Panc1 (cell line): ENCODE measurements at regions not wholly inside any gene's neighbourhood (a gene's known extent, or its start where the extent isn't known, plus 50 kb on each side); places are given as distances from the start of the nearest gene placed in this dataset.

Experiments
- ATAC-seq: fragments of 200-7000 bp; cut with Tn5 transposase; 2 replicates; pipeline ENCODE4 v1.9.1; 2020; ENCODE audit warnings: mild to moderate bottlenecking, moderate library complexity
- BruUV-seq: library from RNA; stranded (reverse); fragments of 400-500 nt; replicated peaks from 2 replicates; lab custom pipeline; 2021; lab: Mats Ljungman, UMichigan
- CTCF ChIA-PET: fragments of 300-600 bp; sonication (Branson Sonifier 250); formaldehyde crosslinking; loops from one replicate; lab custom pipeline; 2022; ENCODE audit warnings: antibody characterized with exemption; lab: Charles Lee
- POLR2A ChIA-PET: fragments of 300-600 bp; sonication (Branson Sonifier 250); formaldehyde crosslinking; loops from one replicate; lab custom pipeline; 2022; ENCODE audit warnings: antibody characterized with exemption; lab: Charles Lee
- DNase-seq: peaks from one replicate; pipeline ENCODE4 v3.0.0-alpha.2; 2010; ENCODE audit warnings: low read depth, low spot score
- H3K27ac ChIP-seq: 2 replicates; pipeline ENCODE4 v1.5.1; 2011; ENCODE audit warnings: mild to moderate bottlenecking, low read length, inconsistent platforms
- H3K27me3 ChIP-seq: fragments of 200-500 bp; sonication (Bioruptor generic); 2 replicates; pipeline ENCODE4 v1.6.0; 2014; ENCODE audit warnings: low read length, inconsistent platforms; ENCODE audit not compliant: control insufficient read depth, insufficient read depth
- H3K36me3 ChIP-seq: fragments of 200-500 bp; sonication (Bioruptor generic); 2 replicates; pipeline ENCODE4 v1.5.1; 2014; ENCODE audit warnings: inconsistent platforms, mild to moderate bottlenecking, low read length, moderate library complexity; ENCODE audit not compliant: control insufficient read depth, insufficient read depth
- H3K4me1 ChIP-seq: 2 replicates; pipeline ENCODE4 v1.5.1; 2011; ENCODE audit warnings: inconsistent platforms, mild to moderate bottlenecking, low read length, moderate library complexity; ENCODE audit not compliant: control insufficient read depth, insufficient read depth
- H3K4me3 ChIP-seq, 2 experiments: 2 replicates each; pipeline ENCODE4 v1.5.1; 2011 to 2012; ENCODE audit warnings: low read depth in 2 of 2, low read length in 2 of 2, mild to moderate bottlenecking in 2 of 2, inconsistent platforms in 1 of 2, moderate library complexity in 1 of 2
- H3K9me3 ChIP-seq: fragments of 200-500 bp; sonication (Bioruptor generic); 2 replicates; pipeline ENCODE4 v1.5.1; 2014; ENCODE audit warnings: low read depth, mild to moderate bottlenecking, inconsistent platforms, low read length, moderate library complexity; ENCODE audit not compliant: control insufficient read depth, insufficient read depth
- POLR2AphosphoS5 ChIP-seq: IDR thresholded peaks from 2 replicates; pipeline ENCODE4 v1.6.1; 2012; ENCODE audit warnings: mild to moderate bottlenecking, low read depth, low read length, moderate library complexity
- SIN3A ChIP-seq: IDR thresholded peaks from 2 replicates; pipeline ENCODE4 v1.6.1; 2012; ENCODE audit warnings: low read depth, mild to moderate bottlenecking, low read length, moderate library complexity, borderline replicate concordance; ENCODE audit not compliant: insufficient read depth
- TCF7L2 ChIP-seq: IDR thresholded peaks from 2 replicates; pipeline ENCODE4 v1.6.1; 2011; ENCODE audit warnings: mild to moderate bottlenecking, low read depth, low read length, inconsistent platforms
- in situ Hi-C: cut with HindIII; loops from 2 replicates; pipeline ENCODE4 v1.10.0; 2016; ENCODE audit warnings: low sequenced_read_pairs, low pct_unique_long_range_greater_than_20kb
- intact Hi-C: fragments of 100-400 bp; cut with micrococcal nuclease; formaldehyde crosslinking; loops from one replicate; pipeline ENCODE4 v1.10.0; 2022; ENCODE audit not compliant: unreplicated experiment
- TF ChIP-seq, protein P1 (sequence below), 2 experiments: IDR thresholded peaks; 2 replicates each; pipeline ENCODE4 v1.6.1; 2011 to 2012; ENCODE audit warnings: low read depth in 2 of 2, control low read depth in 1 of 2, low read length in 1 of 2, mild to moderate bottlenecking in 1 of 2, moderate library complexity in 1 of 2; ENCODE audit not compliant: insufficient read depth in 1 of 2
- TF ChIP-seq, protein P2 (sequence below): fragments of 450-650 bp; IDR thresholded peaks from 2 replicates; pipeline ENCODE4 v1.5.1; 2017; ENCODE audit warnings: mild to moderate bottlenecking

DNA sequence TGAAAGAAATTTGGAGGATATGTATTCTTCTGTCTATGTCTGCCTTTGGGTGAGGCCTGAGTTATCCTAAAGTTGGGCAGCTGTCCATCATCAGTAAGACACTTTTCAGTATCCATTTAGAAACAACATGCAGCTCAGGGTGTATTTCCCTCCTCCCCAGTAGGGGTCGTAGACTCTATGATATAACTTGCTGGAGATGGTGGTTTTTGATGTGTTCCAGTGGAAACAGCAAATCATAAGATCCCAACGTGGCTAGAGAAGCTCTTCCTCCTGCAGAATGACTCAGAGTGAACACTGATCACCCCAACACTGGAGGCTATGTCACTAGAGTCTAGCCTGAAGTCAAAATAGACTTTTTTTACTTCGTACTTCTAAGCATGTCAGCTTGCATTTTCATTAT is 331.6 kb upstream of the STXBP6 start:
- intact Hi-C loops (no loop called here), in situ Hi-C loops (no loop called here)
- Histone ChIP-seq H3K27ac (no peak overlapping the region), H3K4me1 (no peaks in the 10 kb centered on the region), H3K27me3 (no peaks in the 10 kb centered on the region), H3K36me3 (no peaks in the 10 kb centered on the region), H3K4me3 (no peak overlapping the region), H3K9me3 (no peaks in the 10 kb centered on the region)
- DNase-seq (no peak), ATAC-seq (no peak)
- no TSS peak for BruUV-seq
- TF ChIP-seq TCF7L2: no peak
- TF ChIP-seq SIN3A: no peak
- TF ChIP-seq, protein P1, sequence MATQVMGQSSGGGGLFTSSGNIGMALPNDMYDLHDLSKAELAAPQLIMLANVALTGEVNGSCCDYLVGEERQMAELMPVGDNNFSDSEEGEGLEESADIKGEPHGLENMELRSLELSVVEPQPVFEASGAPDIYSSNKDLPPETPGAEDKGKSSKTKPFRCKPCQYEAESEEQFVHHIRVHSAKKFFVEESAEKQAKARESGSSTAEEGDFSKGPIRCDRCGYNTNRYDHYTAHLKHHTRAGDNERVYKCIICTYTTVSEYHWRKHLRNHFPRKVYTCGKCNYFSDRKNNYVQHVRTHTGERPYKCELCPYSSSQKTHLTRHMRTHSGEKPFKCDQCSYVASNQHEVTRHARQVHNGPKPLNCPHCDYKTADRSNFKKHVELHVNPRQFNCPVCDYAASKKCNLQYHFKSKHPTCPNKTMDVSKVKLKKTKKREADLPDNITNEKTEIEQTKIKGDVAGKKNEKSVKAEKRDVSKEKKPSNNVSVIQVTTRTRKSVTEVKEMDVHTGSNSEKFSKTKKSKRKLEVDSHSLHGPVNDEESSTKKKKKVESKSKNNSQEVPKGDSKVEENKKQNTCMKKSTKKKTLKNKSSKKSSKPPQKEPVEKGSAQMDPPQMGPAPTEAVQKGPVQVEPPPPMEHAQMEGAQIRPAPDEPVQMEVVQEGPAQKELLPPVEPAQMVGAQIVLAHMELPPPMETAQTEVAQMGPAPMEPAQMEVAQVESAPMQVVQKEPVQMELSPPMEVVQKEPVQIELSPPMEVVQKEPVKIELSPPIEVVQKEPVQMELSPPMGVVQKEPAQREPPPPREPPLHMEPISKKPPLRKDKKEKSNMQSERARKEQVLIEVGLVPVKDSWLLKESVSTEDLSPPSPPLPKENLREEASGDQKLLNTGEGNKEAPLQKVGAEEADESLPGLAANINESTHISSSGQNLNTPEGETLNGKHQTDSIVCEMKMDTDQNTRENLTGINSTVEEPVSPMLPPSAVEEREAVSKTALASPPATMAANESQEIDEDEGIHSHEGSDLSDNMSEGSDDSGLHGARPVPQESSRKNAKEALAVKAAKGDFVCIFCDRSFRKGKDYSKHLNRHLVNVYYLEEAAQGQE (IDR thresholded peaks at IDR 0.05; ENCODE audit: insufficient read depth in 1 of 2, low read depth in 2 of 2, low read length in 1 of 2): no peak
- TF ChIP-seq, protein P2, sequence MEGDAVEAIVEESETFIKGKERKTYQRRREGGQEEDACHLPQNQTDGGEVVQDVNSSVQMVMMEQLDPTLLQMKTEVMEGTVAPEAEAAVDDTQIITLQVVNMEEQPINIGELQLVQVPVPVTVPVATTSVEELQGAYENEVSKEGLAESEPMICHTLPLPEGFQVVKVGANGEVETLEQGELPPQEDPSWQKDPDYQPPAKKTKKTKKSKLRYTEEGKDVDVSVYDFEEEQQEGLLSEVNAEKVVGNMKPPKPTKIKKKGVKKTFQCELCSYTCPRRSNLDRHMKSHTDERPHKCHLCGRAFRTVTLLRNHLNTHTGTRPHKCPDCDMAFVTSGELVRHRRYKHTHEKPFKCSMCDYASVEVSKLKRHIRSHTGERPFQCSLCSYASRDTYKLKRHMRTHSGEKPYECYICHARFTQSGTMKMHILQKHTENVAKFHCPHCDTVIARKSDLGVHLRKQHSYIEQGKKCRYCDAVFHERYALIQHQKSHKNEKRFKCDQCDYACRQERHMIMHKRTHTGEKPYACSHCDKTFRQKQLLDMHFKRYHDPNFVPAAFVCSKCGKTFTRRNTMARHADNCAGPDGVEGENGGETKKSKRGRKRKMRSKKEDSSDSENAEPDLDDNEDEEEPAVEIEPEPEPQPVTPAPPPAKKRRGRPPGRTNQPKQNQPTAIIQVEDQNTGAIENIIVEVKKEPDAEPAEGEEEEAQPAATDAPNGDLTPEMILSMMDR: no peak; the same call in 1 of the 2 replicates
- TF ChIP-seq POLR2AphosphoS5: no peak
- ChIA-PET CTCF (no interaction called here), POLR2A (no interaction called here)

DNA sequence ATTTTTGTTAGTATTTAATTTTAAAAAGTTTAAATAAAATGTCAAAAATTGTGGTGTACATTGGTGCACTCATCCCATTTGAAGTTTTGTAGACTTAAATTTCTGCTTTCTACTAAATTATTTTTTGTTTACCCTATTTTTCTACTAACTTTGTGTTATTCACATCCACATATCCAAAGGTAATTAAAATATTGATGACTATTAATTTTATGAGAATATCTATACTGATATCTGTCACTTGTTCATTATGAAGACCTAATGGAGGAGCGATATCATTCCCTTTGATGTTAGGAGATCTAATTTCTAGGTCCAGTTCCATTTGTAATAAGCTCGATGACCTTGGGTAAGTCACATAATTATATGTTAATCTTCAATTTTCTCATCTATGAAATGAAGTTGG is 325.7 kb upstream of the STXBP6 start:
- Histone ChIP-seq H3K36me3 (no peaks in the 10 kb centered on the region), H3K4me3 (no peak overlapping the region), H3K27ac (no peak overlapping the region), H3K9me3 (no peaks in the 10 kb centered on the region), H3K27me3 (no peaks in the 10 kb centered on the region), H3K4me1 (no peaks in the 10 kb centered on the region)
- TF ChIP-seq, protein P2: no peak
- TF ChIP-seq SIN3A: no peak
- TF ChIP-seq, protein P1 (IDR thresholded peaks at IDR 0.05; ENCODE audit: insufficient read depth in 1 of 2, low read depth in 2 of 2, low read length in 1 of 2): no peak
- TF ChIP-seq TCF7L2: no peak
- TF ChIP-seq POLR2AphosphoS5: no peak
- intact Hi-C loops: no loop called here
- in situ Hi-C loops: no loop called here
- DNase-seq (no peak), ATAC-seq (no peak)
- BruUV-seq: no TSS peak
- ChIA-PET POLR2A (no interaction called here), CTCF (no interaction called here)
